SU-DHL-6 (cell line): ENCODE measurements at regions not wholly inside any gene's neighbourhood (a gene's known extent, or its start where the extent isn't known, plus 50 kb on each side); places are given as distances from the start of the nearest gene placed in this dataset.

Experiments
- H2AFZ ChIP-seq: fragments of 200-600 bp; sonication (generic); 2 replicates; pipeline ENCODE4 v1.6.1; 2014; ENCODE audit warnings: low read depth, mild to moderate bottlenecking, moderate library complexity, mixed read lengths, antibody characterized with exemption, low read length; ENCODE audit not compliant: severe bottlenecking
- H3F3A ChIP-seq: fragments of 200-600 bp; shearing (Covaris generic); 2 replicates; pipeline ENCODE4 v1.6.0; 2016; ENCODE audit warnings: antibody characterized with exemption, mild to moderate bottlenecking; ENCODE audit not compliant: insufficient read depth
- H3K27ac ChIP-seq: fragments of 200-600 bp; sonication (generic); 2 replicates; pipeline ENCODE4 v1.5.1; 2016; ENCODE audit warnings: low read depth, mild to moderate bottlenecking, low read length, moderate library complexity, mixed read lengths
- H3K27me3 ChIP-seq: fragments of 200-600 bp; sonication (generic), shearing (Covaris generic); 2 replicates; pipeline ENCODE4 v1.6.0; 2014; ENCODE audit warnings: mild to moderate bottlenecking, low read length
- H3K36me3 ChIP-seq: fragments of 200-600 bp; sonication (generic); 2 replicates; pipeline ENCODE4 v1.6.1; 2014; ENCODE audit warnings: mild to moderate bottlenecking, low read length, mixed read lengths
- H3K4me2 ChIP-seq: fragments of 300-600, 200-600 bp; shearing (Covaris generic), sonication (generic); 2 replicates; pipeline ENCODE4 v1.6.0; 2014; ENCODE audit warnings: low read length, low read depth, mild to moderate bottlenecking; ENCODE audit not compliant: poor library complexity, severe bottlenecking
- H3K4me3 ChIP-seq: fragments of 200-600 bp; sonication (generic); 2 replicates; pipeline ENCODE4 v1.5.1; 2014; ENCODE audit warnings: antibody characterized with exemption, low read length, mild to moderate bottlenecking, mixed read lengths; ENCODE audit not compliant: insufficient read depth, poor library complexity, severe bottlenecking
- H3K79me2 ChIP-seq: fragments of 200-600 bp; sonication (generic); 2 replicates; pipeline ENCODE4 v1.6.1; 2014; ENCODE audit warnings: mild to moderate bottlenecking, low read length, moderate library complexity; ENCODE audit not compliant: insufficient read depth
- H3K9ac ChIP-seq: fragments of 200-600 bp; sonication (generic); 2 replicates; pipeline ENCODE4 v1.7.0; 2014; ENCODE audit warnings: mild to moderate bottlenecking, low read length
- H3K9me2 ChIP-seq: fragments of 200-600 bp; sonication (generic); replicated peaks from 2 replicates; pipeline ENCODE4 v1.6.1; 2014; ENCODE audit warnings: low read length; ENCODE audit not compliant: insufficient read depth
- H3K9me3 ChIP-seq: fragments of 200-600 bp; sonication (generic); 2 replicates; pipeline ENCODE4 v1.6.1; 2014; ENCODE audit warnings: low read length, mixed read lengths; ENCODE audit not compliant: insufficient read depth
- H4K20me1 ChIP-seq: fragments of 200-600 bp; sonication (generic); 2 replicates; pipeline ENCODE4 v1.6.1; 2014; ENCODE audit warnings: low read depth, mild to moderate bottlenecking, antibody characterized with exemption, low read length, moderate library complexity, mixed read lengths
- CTCF ChIP-seq: fragments of 200-600 bp; sonication (generic); IDR thresholded peaks from one replicate; pipeline ENCODE4 v1.5.1; 2017; ENCODE audit warnings: antibody characterized with exemption, mild to moderate bottlenecking, low read length, moderate library complexity; ENCODE audit not compliant: insufficient read depth, poor library complexity, severe bottlenecking
- EZH2phosphoT487 ChIP-seq: fragments of 200-600 bp; sonication (generic), shearing (Covaris generic); conservative IDR thresholded peaks from 2 replicates; pipeline ENCODE4 v1.6.1; 2018; ENCODE audit warnings: mild to moderate bottlenecking, antibody characterized with exemption, low read length, moderate library complexity, mixed read lengths

- no peak overlapping the region for H3K27ac ChIP-seq
- no peaks in the 10 kb centered on the region for H3F3A ChIP-seq
- no peak overlapping the region for H2AFZ ChIP-seq
- no peaks in the 10 kb centered on the region for H3K79me2 ChIP-seq
- H3K27me3 ChIP-seq, result no peaks in the 10 kb centered on the region
- H3K9ac ChIP-seq, result no peak overlapping the region
- TF ChIP-seq EZH2phosphoT487 (no peak), CTCF (no peak)
- no peaks in the 10 kb centered on the region for H4K20me1 ChIP-seq
- H3K4me3 ChIP-seq, result no peak overlapping the region
- no peaks in the 10 kb centered on the region for H3K9me2 ChIP-seq
- H3K9me3 ChIP-seq, result no peaks in the 10 kb centered on the region
- no peaks in the 10 kb centered on the region for H3K36me3 ChIP-seq
- H3K4me2 ChIP-seq, result no peak overlapping the region
These were observed 296.4 kb upstream of the ACVR2A start for GRCh38 chr2:147548451-147548850.

GRCh38 chr2:147547440-147547839 lies 297.4 kb upstream of the ACVR2A start:
- no peaks in the 10 kb centered on the region for H3K36me3 ChIP-seq
- no peaks in the 10 kb centered on the region for H3F3A ChIP-seq
- no peaks in the 10 kb centered on the region for H3K9me3 ChIP-seq
- no peaks in the 10 kb centered on the region for H3K79me2 ChIP-seq
- no peak overlapping the region for H2AFZ ChIP-seq
- no peaks in the 10 kb centered on the region for H3K27me3 ChIP-seq
- H3K9me2 ChIP-seq, result no peaks in the 10 kb centered on the region
- no peak overlapping the region for H3K27ac ChIP-seq
- H3K9ac ChIP-seq, result no peak overlapping the region
- no peak overlapping the region for H3K4me2 ChIP-seq
- H3K4me3 ChIP-seq, result no peak overlapping the region
- TF ChIP-seq CTCF (no peak), EZH2phosphoT487 (no peak)
- no peaks in the 10 kb centered on the region for H4K20me1 ChIP-seq

GRCh38 chr2:147546109-147546508 lies 298.7 kb upstream of the ACVR2A start:
- no peaks in the 10 kb centered on the region for H3K36me3 ChIP-seq
- no peaks in the 10 kb centered on the region for H3K9me2 ChIP-seq
- no peak overlapping the region for H3K4me3 ChIP-seq
- H3F3A ChIP-seq, result no peaks in the 10 kb centered on the region
- no peaks in the 10 kb centered on the region for H4K20me1 ChIP-seq
- TF ChIP-seq CTCF (no peak), EZH2phosphoT487 (no peak)
- H3K9me3 ChIP-seq, result no peaks in the 10 kb centered on the region
- H2AFZ ChIP-seq, result no peak overlapping the region
- H3K27ac ChIP-seq, result no peak overlapping the region
- H3K79me2 ChIP-seq, result no peaks in the 10 kb centered on the region
- H3K4me2 ChIP-seq, result no peak overlapping the region
- H3K27me3 ChIP-seq, result no peaks in the 10 kb centered on the region
- no peak overlapping the region for H3K9ac ChIP-seq

- no peak overlapping the region for H2AFZ ChIP-seq
- no peak overlapping the region for H3K27ac ChIP-seq
- no peaks in the 10 kb centered on the region for H4K20me1 ChIP-seq
- H3K4me3 ChIP-seq, result no peak overlapping the region
- no peaks in the 10 kb centered on the region for H3K79me2 ChIP-seq
- H3F3A ChIP-seq, result no peaks in the 10 kb centered on the region
- no peak overlapping the region for H3K9ac ChIP-seq
- no peaks in the 10 kb centered on the region for H3K9me3 ChIP-seq
- TF ChIP-seq EZH2phosphoT487 (no peak), CTCF (no peak)
- H3K36me3 ChIP-seq, result no peaks in the 10 kb centered on the region
- H3K9me2 ChIP-seq, result no peaks in the 10 kb centered on the region
- H3K4me2 ChIP-seq, result no peak overlapping the region
- no peaks in the 10 kb centered on the region for H3K27me3 ChIP-seq
These were observed 301.8 kb upstream of the ACVR2A start for GRCh38 chr2:147543056-147543455.
